ENCODE measurements at regions not wholly inside any gene's neighbourhood (a gene's known extent, or its start where the extent isn't known, plus 50 kb on each side); places are given as distances from the start of the nearest gene placed in this dataset.

GRCh38 chr4:146113171-146113570, 62.3 kb upstream of the LSM6 start:
- TF ChIP-seq CTCF (IDR thresholded peaks at IDR 0.05), result no peak
- no peak for TF ChIP-seq POLR2AphosphoS5 (IDR thresholded peaks at IDR 0.05; ENCODE audit: low read depth, low read length)
